HL-60 (cell line): ENCODE measurements at regions not wholly inside any gene's neighbourhood (a gene's known extent, or its start where the extent isn't known, plus 50 kb on each side); places are given as distances from the start of the nearest gene placed in this dataset.

ENCODE experiments used
- DNase-seq, 2 experiments: peaks; one replicate each; pipeline ENCODE4 v3.0.0-alpha.2; 2010 to 2020; ENCODE audit warnings: low read depth in 1 of 2, low spot score in 1 of 2
- H3K27ac ChIP-seq: fragments of 250-450 bp; sonication (Bioruptor Pico); replicated peaks from 2 replicates; pipeline ENCODE4 v1.5.1; 2020; ENCODE audit warnings: mild to moderate bottlenecking, moderate library complexity
- H3K27me3 ChIP-seq: fragments of 250-450 bp; sonication (Bioruptor Pico); 2 replicates; pipeline ENCODE4 v1.5.1; 2021; ENCODE audit warnings: mild to moderate bottlenecking, moderate library complexity; ENCODE audit not compliant: insufficient read depth, poor library complexity, severe bottlenecking
- H3K4me3 ChIP-seq: replicated peaks from 2 replicates; pipeline ENCODE4 v1.5.1; 2011; ENCODE audit warnings: mild to moderate bottlenecking, control low read depth, low read length; ENCODE audit not compliant: insufficient read depth
- CTCF ChIP-seq: IDR thresholded peaks from one replicate; pipeline ENCODE4 v1.5.1; 2011; ENCODE audit warnings: low read length, control low read depth, inconsistent platforms; ENCODE audit not compliant: insufficient read depth
- GABPA ChIP-seq: IDR thresholded peaks from 2 replicates; pipeline ENCODE4 v1.6.1; 2012; ENCODE audit warnings: low read depth
- POLR2AphosphoS5 ChIP-seq: IDR thresholded peaks from 2 replicates; pipeline ENCODE4 v1.6.1; 2012; ENCODE audit warnings: low read depth
- SPI1 ChIP-seq: IDR thresholded peaks from 2 replicates; pipeline ENCODE4 v1.6.1; 2012; ENCODE audit warnings: low read depth, mild to moderate bottlenecking, borderline replicate concordance
- TF ChIP-seq, protein P1 (sequence below): IDR thresholded peaks from 2 replicates; pipeline ENCODE4 v1.6.1; 2012; ENCODE audit warnings: low read depth; ENCODE audit not compliant: insufficient replicate concordance

DNA sequence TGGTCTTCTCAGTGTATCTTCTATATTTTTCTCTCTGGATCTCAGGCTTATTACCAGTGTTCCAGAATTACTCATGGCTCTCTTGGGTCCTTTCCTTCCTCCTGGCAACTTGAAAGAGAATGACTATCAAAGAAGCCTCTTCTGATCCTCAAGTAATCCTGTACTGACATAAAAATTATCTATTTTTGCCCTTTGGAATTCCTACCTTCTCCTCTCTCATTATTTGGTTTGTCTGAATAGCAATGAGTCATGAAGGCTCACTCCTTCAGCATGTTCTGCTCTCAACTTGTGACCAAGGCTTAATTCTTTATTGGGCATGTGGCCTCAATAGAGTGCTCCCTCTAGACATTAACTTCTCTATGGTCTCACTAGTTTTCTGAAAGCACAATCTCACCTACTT is 553.6 kb upstream of the ATP2B1 start:
- Histone ChIP-seq H3K27me3 (no peaks in the 10 kb centered on the region), H3K27ac (no peak overlapping the region), H3K4me3 (no peak overlapping the region)
- no peak for TF ChIP-seq GABPA
- TF ChIP-seq, protein P1, sequence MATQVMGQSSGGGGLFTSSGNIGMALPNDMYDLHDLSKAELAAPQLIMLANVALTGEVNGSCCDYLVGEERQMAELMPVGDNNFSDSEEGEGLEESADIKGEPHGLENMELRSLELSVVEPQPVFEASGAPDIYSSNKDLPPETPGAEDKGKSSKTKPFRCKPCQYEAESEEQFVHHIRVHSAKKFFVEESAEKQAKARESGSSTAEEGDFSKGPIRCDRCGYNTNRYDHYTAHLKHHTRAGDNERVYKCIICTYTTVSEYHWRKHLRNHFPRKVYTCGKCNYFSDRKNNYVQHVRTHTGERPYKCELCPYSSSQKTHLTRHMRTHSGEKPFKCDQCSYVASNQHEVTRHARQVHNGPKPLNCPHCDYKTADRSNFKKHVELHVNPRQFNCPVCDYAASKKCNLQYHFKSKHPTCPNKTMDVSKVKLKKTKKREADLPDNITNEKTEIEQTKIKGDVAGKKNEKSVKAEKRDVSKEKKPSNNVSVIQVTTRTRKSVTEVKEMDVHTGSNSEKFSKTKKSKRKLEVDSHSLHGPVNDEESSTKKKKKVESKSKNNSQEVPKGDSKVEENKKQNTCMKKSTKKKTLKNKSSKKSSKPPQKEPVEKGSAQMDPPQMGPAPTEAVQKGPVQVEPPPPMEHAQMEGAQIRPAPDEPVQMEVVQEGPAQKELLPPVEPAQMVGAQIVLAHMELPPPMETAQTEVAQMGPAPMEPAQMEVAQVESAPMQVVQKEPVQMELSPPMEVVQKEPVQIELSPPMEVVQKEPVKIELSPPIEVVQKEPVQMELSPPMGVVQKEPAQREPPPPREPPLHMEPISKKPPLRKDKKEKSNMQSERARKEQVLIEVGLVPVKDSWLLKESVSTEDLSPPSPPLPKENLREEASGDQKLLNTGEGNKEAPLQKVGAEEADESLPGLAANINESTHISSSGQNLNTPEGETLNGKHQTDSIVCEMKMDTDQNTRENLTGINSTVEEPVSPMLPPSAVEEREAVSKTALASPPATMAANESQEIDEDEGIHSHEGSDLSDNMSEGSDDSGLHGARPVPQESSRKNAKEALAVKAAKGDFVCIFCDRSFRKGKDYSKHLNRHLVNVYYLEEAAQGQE: no peak
- no peak for TF ChIP-seq CTCF
- no peak for TF ChIP-seq POLR2AphosphoS5
- no peak for TF ChIP-seq SPI1
- no peak for DNase-seq

GRCh38 chr12:90261283-90261682 is 552.6 kb upstream of the ATP2B1 start:
- TF ChIP-seq, protein P1: no peak
- no peak for TF ChIP-seq CTCF
- no peak overlapping the region for H3K4me3 ChIP-seq
- H3K27ac ChIP-seq: no peak overlapping the region
- H3K27me3 ChIP-seq: no peaks in the 10 kb centered on the region
- no peak for DNase-seq

GRCh38 chr12:90260136-90260535 is 551.5 kb upstream of the ATP2B1 start:
- no peak for DNase-seq
- TF ChIP-seq GABPA: no peak
- TF ChIP-seq, protein P1: no peak
- no peak for TF ChIP-seq POLR2AphosphoS5
- TF ChIP-seq CTCF: no peak
- no peak for TF ChIP-seq SPI1
- Histone ChIP-seq H3K27ac (no peak overlapping the region), H3K4me3 (no peak overlapping the region), H3K27me3 (no peaks in the 10 kb centered on the region)
